ENCODE measurements at regions not wholly inside any gene's neighbourhood (a gene's known extent, or its start where the extent isn't known, plus 50 kb on each side); places are given as distances from the start of the nearest gene placed in this dataset.

DNA sequence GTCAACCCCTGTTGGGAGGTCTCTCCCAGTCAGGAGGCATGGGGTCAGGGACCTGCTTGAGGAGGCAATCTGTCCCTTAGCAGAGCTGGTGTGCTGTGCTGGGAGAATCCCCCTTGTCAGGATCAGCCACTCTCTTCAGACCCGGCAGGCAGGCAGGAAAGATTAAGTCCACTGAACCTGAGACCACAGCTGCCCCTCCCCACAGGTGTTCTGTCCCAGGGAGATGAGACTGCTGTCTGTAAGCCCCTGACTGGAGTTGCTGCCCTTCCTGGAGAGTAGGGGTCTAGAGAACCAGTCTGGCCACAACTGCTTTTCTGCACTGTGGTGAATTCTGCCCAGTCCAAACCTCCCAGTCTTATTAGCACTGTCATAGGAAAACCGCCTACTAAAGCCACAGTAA, 677.8 kb upstream of the POU3F2 start:
- TF ChIP-seq POLR2A (IDR thresholded peaks at IDR 0.05), result no peak
- TF ChIP-seq, protein P1, sequence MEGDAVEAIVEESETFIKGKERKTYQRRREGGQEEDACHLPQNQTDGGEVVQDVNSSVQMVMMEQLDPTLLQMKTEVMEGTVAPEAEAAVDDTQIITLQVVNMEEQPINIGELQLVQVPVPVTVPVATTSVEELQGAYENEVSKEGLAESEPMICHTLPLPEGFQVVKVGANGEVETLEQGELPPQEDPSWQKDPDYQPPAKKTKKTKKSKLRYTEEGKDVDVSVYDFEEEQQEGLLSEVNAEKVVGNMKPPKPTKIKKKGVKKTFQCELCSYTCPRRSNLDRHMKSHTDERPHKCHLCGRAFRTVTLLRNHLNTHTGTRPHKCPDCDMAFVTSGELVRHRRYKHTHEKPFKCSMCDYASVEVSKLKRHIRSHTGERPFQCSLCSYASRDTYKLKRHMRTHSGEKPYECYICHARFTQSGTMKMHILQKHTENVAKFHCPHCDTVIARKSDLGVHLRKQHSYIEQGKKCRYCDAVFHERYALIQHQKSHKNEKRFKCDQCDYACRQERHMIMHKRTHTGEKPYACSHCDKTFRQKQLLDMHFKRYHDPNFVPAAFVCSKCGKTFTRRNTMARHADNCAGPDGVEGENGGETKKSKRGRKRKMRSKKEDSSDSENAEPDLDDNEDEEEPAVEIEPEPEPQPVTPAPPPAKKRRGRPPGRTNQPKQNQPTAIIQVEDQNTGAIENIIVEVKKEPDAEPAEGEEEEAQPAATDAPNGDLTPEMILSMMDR (IDR thresholded peaks at IDR 0.05), result no peak
- no peak for TF ChIP-seq POLR2AphosphoS5 (IDR thresholded peaks at IDR 0.05)
- no peak for TF ChIP-seq EP300 (IDR thresholded peaks at IDR 0.05)
